ENCODE measurements at regions not wholly inside any gene's neighbourhood (a gene's known extent, or its start where the extent isn't known, plus 50 kb on each side); places are given as distances from the start of the nearest gene placed in this dataset.

- Histone ChIP-seq H3K4me3 (no peak overlapping the region), H3K9me3 (no peaks in the 10 kb centered on the region), H3K27me3 (no peaks in the 10 kb centered on the region), H3K27ac (no peak overlapping the region), H3K36me3 (ENCODE audit: low read depth, missing control alignments) (no peaks in the 10 kb centered on the region), H3K4me1 (no peaks in the 10 kb centered on the region)
- WGBS, 2 donors, result 77 to 93% methylated on average over 7 to 11 of the region's 11 CpGs
- no peak for DNase-seq
- intact Hi-C loops (cut with DNase I; ENCODE audit: low total_unique reads), result no loop called here
- TF ChIP-seq CTCF (IDR thresholded peaks at IDR 0.05) (no peak), POLR2A (IDR thresholded peaks at IDR 0.05) (no peak)
These were observed 70.0 kb upstream of the KLF13 start for GRCh38 chr15:31256378-31257265.

- intact Hi-C loops (cut with DNase I; ENCODE audit: low total_unique reads), result no loop called here
- no peak for DNase-seq
These were observed 69.3 kb upstream of the KLF13 start for GRCh38 chr15:31257286-31257685.

GRCh38 chr15:31258260-31258659 lies 68.4 kb upstream of the KLF13 start:
- no peak overlapping the region for H3K4me3 ChIP-seq
- no peak for DNase-seq
- intact Hi-C loops (cut with DNase I; ENCODE audit: low total_unique reads), result no loop called here
- no peaks in the 10 kb centered on the region for H3K4me1 ChIP-seq
- TF ChIP-seq CTCF (IDR thresholded peaks at IDR 0.05), result no peak
- no peak for TF ChIP-seq POLR2A (IDR thresholded peaks at IDR 0.05)
- no peaks in the 10 kb centered on the region for H3K9me3 ChIP-seq
- H3K36me3 ChIP-seq (ENCODE audit: low read depth, missing control alignments), result no peaks in the 10 kb centered on the region
- H3K27ac ChIP-seq, result no peak overlapping the region
- WGBS, 2 donors, result 91 to 94% methylated on average over 2 of the region's 2 CpGs
- no peaks in the 10 kb centered on the region for H3K27me3 ChIP-seq

More at GRCh38 chr15:31257286-31257685, 69.3 kb upstream of the KLF13 start:
- no peak overlapping the region for H3K4me3 ChIP-seq
- H3K36me3 ChIP-seq (ENCODE audit: low read depth, missing control alignments), result no peaks in the 10 kb centered on the region
- H3K27me3 ChIP-seq, result no peaks in the 10 kb centered on the region
- no peaks in the 10 kb centered on the region for H3K9me3 ChIP-seq
- no peaks in the 10 kb centered on the region for H3K4me1 ChIP-seq
- no peak overlapping the region for H3K27ac ChIP-seq
- TF ChIP-seq CTCF (IDR thresholded peaks at IDR 0.05), result no peak
- no peak for TF ChIP-seq POLR2A (IDR thresholded peaks at IDR 0.05)
- 68 to 80% methylated on average over 1 of the region's 1 CpG for WGBS, 2 donors

- WGBS, 2 donors, result 87 to 100% methylated on average over 1 of the region's 1 CpG
- H3K36me3 ChIP-seq (ENCODE audit: low read depth, missing control alignments), result no peaks in the 10 kb centered on the region
- H3K4me3 ChIP-seq, result no peak overlapping the region
- DNase-seq, result no peak
- TF ChIP-seq POLR2A (IDR thresholded peaks at IDR 0.05) (no peak), CTCF (IDR thresholded peaks at IDR 0.05) (no peak)
- peaks cover 5% of the 10 kb centered on the region for H3K4me1 ChIP-seq
- intact Hi-C loops (cut with DNase I; ENCODE audit: low total_unique reads), result no loop called here
- H3K27me3 ChIP-seq, result no peaks in the 10 kb centered on the region
- no peak overlapping the region for H3K27ac ChIP-seq
- no peaks in the 10 kb centered on the region for H3K9me3 ChIP-seq
These were observed 66.9 kb upstream of the KLF13 start for GRCh38 chr15:31259562-31260252.

Data from testis (tissue), 2 donors.